ENCODE measurements at regions not wholly inside any gene's neighbourhood (a gene's known extent, or its start where the extent isn't known, plus 50 kb on each side); places are given as distances from the start of the nearest gene placed in this dataset.

GRCh38 chr3:162602619-162603018 lies 1106.0 kb downstream of the OTOL1 start:
- no peak overlapping the region for H3K9ac ChIP-seq (ENCODE audit: control insufficient read depth, insufficient read depth, low read length)
- H3K27me3 ChIP-seq (replicated peaks in 1 of 2; ENCODE audit: control insufficient read depth in 2 of 2, insufficient read depth in 2 of 2, low read length in 1 of 2), result no peaks in the 10 kb centered on the region
- TF ChIP-seq BMI1 (IDR thresholded peaks at IDR 0.05; ENCODE audit: borderline replicate concordance) (no peak), MTA3 (IDR thresholded peaks at IDR 0.05; ENCODE audit: borderline replicate concordance, low read length) (no peak), MYB (IDR thresholded peaks at IDR 0.05; ENCODE audit: borderline replicate concordance, low read depth, low read length) (no peak), NFXL1 (IDR thresholded peaks at IDR 0.05; ENCODE audit: borderline replicate concordance) (no peak), BACH1 (IDR thresholded peaks at IDR 0.05; ENCODE audit: borderline replicate concordance) (no peak), SP1 (IDR thresholded peaks at IDR 0.05; ENCODE audit: low read depth, low read length) (no peak), YBX1 (IDR thresholded peaks at IDR 0.05) (no peak), ZBTB40 (IDR thresholded peaks at IDR 0.05; ENCODE audit: borderline replicate concordance) (no peak), ATF2 (IDR thresholded peaks at IDR 0.05; ENCODE audit: low read length) (no peak), MEF2A (IDR thresholded peaks at IDR 0.05; ENCODE audit: insufficient read depth, low read depth, low read length) (no peak), E2F8 (IDR thresholded peaks at IDR 0.05; ENCODE audit: low read depth, partially characterized antibody) (no peak), MAX (IDR thresholded peaks at IDR 0.05; ENCODE audit: low read depth, low read length) (no peak), CEBPB (IDR thresholded peaks at IDR 0.05; ENCODE audit: borderline replicate concordance in 1 of 2, low read depth in 2 of 2, low read length in 2 of 2) (no peak), SIN3A (IDR thresholded peaks at IDR 0.05; ENCODE audit: low read depth, low read length) (no peak)
- no peaks in the 10 kb centered on the region for H3K4me1 ChIP-seq (ENCODE audit: control insufficient read depth, insufficient read depth, low read length)
- H3K36me3 ChIP-seq (ENCODE audit: control insufficient read depth in 2 of 2, insufficient read depth in 2 of 2, low read length in 1 of 2), result no peaks in the 10 kb centered on the region
- CTCF ChIA-PET, result no interaction called here
- intact Hi-C loops (cut with micrococcal nuclease; ENCODE audit: unreplicated experiment), result no loop called here
- 0 out of 3 replicates have a peak, but pooled peaks cover 1% of the 10 kb centered on the region for H3K9me3 ChIP-seq (replicated peaks; ENCODE audit: control insufficient read depth, insufficient read depth, low read length)
- H3K79me2 ChIP-seq (ENCODE audit: control insufficient read depth, insufficient read depth, low read length), result no peaks in the 10 kb centered on the region
- in situ Hi-C loops (cut with MboI), result no loop called here
- H3K4me3 ChIP-seq, result no peak overlapping the region
- RAD21 ChIA-PET (ENCODE audit: unreplicated experiment), result no interaction called here
- FAIRE-seq, result no peak
- no TSS peak for BruUV-seq (replicated peaks)
- SMC1A ChIA-PET (ENCODE audit: uncharacterized antibody, unreplicated experiment), result no interaction called here
- no peak overlapping the region for H3K27ac ChIP-seq (ENCODE audit: control insufficient read depth, insufficient read depth)
- H4K20me1 ChIP-seq (ENCODE audit: control insufficient read depth, insufficient read depth), result no peaks in the 10 kb centered on the region
- H3K4me2 ChIP-seq (ENCODE audit: control insufficient read depth, insufficient read depth), result no peak overlapping the region
- ATAC-seq, result no peak
- DNase-seq (ENCODE audit: low read depth, low spot score), result no peak
- H2AFZ ChIP-seq (ENCODE audit: control insufficient read depth, low read depth, low read length), result no peak overlapping the region
- POLR2A ChIA-PET, result no interaction called here
- WGBS (ENCODE audit: insufficient coverage, insufficient replicate concordance, low lambda C conversion rate, missing lambda C conversion rate), result 0% methylated on average over 3 of the region's 3 CpGs
